SK-N-SH (cell line): ENCODE measurements at regions not wholly inside any gene's neighbourhood (a gene's known extent, or its start where the extent isn't known, plus 50 kb on each side); places are given as distances from the start of the nearest gene placed in this dataset.

ENCODE experiments used
- CTCF ChIA-PET: fragments of 300-600, 350-600 bp; formaldehyde crosslinking; extraction: SDS; loops from one replicate; lab custom pipeline; 2021; lab: Yijun Ruan, JAX
- POLR2A ChIA-PET: fragments of 350-600 bp; sonication (Branson Sonifier 250); formaldehyde crosslinking; extraction: SDS; loops from one replicate; lab custom pipeline; 2020; ENCODE audit warnings: antibody characterized with exemption, inconsistent platforms; lab: Yijun Ruan, JAX
- DNase-seq: peaks from one replicate; pipeline ENCODE4 v3.0.0; 2012
- H2AFZ ChIP-seq: fragments of 200-600 bp; sonication (generic); 2 replicates; pipeline ENCODE4 v1.8.1; 2016; ENCODE audit warnings: antibody characterized with exemption, mild to moderate bottlenecking, low read depth
- H3F3A ChIP-seq: fragments of 200-600 bp; sonication (generic); replicated peaks from 2 replicates; pipeline ENCODE3; 2016; ENCODE audit warnings: antibody characterized with exemption, mild to moderate bottlenecking; ENCODE audit not compliant: insufficient read depth
- H3K27ac ChIP-seq, 2 experiments: fragments of 200-500 bp in 1 of 2; fragments of 200-600 bp in 1 of 2; sonication (Bioruptor generic) in 1 of 2; sonication (generic), shearing (Covaris generic) in 1 of 2; 2 replicates each; pipeline versions ENCODE4 v1.5.1 to v1.6.1; 2014 to 2016; ENCODE audit warnings: low read depth in 2 of 2, inconsistent platforms in 1 of 2, low read length in 1 of 2, mild to moderate bottlenecking in 1 of 2, mixed read lengths in 1 of 2
- H3K27me3 ChIP-seq: fragments of 200-600 bp; sonication (generic), shearing (Covaris generic); 2 replicates; pipeline ENCODE4 v1.6.1; 2016; ENCODE audit warnings: mixed run types; ENCODE audit not compliant: insufficient read depth
- H3K36me3 ChIP-seq, 2 experiments: fragments of 200-500 bp in 1 of 2; fragments of 200-600 bp in 1 of 2; sonication (Bioruptor generic) in 1 of 2; sonication (generic) in 1 of 2; replicated peaks in 1 of 2; 2 replicates each; pipeline versions ENCODE3 to v1.5.1; 2014 to 2016; ENCODE audit warnings: low read length in 1 of 2, mild to moderate bottlenecking in 1 of 2; ENCODE audit not compliant: insufficient read depth in 2 of 2, control insufficient read depth in 1 of 2
- H3K4me1 ChIP-seq, 2 experiments: fragments of 200-500 bp in 1 of 2; fragments of 200-600 bp in 1 of 2; sonication (Bioruptor generic) in 1 of 2; sonication (generic), shearing (Covaris generic) in 1 of 2; 2 replicates each; pipeline versions ENCODE4 v1.5.1 to v1.6.1; 2014 to 2016; ENCODE audit warnings: low read depth in 1 of 2, low read length in 1 of 2, mixed run types in 1 of 2; ENCODE audit not compliant: insufficient read depth in 2 of 2, control insufficient read depth in 1 of 2
- H3K4me2 ChIP-seq: fragments of 200-600 bp; sonication (generic), shearing (Covaris generic); 2 replicates; pipeline ENCODE4 v1.6.1; 2017; ENCODE audit warnings: mixed run types
- H3K4me3 ChIP-seq, 2 experiments: fragments of 200-500 bp in 1 of 2; fragments of 200-600 bp in 1 of 2; sonication (Bioruptor generic) in 1 of 2; sonication (generic), shearing (Covaris generic) in 1 of 2; 2 replicates each; pipeline versions ENCODE4 v1.5.1 to v1.8.1; 2014 to 2016; ENCODE audit warnings: low read depth in 2 of 2, inconsistent platforms in 1 of 2, low read length in 1 of 2, mild to moderate bottlenecking in 1 of 2, mixed read lengths in 1 of 2, moderate library complexity in 1 of 2
- H3K79me2 ChIP-seq: fragments of 200-600 bp; sonication (generic); 2 replicates; pipeline ENCODE4 v1.8.1; 2017; ENCODE audit warnings: mild to moderate bottlenecking; ENCODE audit not compliant: insufficient read depth
- H3K9ac ChIP-seq: fragments of 200-600 bp; sonication (generic); 2 replicates; pipeline ENCODE4 v1.6.1; 2017; ENCODE audit warnings: mixed run types
- H3K9me2 ChIP-seq: fragments of 200-600 bp; sonication (generic); 2 replicates; pipeline ENCODE4 v1.6.1; 2017; ENCODE audit warnings: mixed run types
- H3K9me3 ChIP-seq: fragments of 200-600 bp; sonication (generic); 2 replicates; pipeline ENCODE4 v1.6.1; 2017; ENCODE audit warnings: mixed run types, mild to moderate bottlenecking, moderate library complexity
- H4K20me1 ChIP-seq: fragments of 200-600 bp; sonication (generic); 2 replicates; pipeline ENCODE4 v1.6.1; 2017; ENCODE audit warnings: mild to moderate bottlenecking, mixed run types; ENCODE audit not compliant: insufficient read depth
- CHD2 ChIP-seq: fragments of 150-350 bp; IDR thresholded peaks from 2 replicates; pipeline ENCODE4 v1.6.1; 2018; ENCODE audit warnings: low read length; ENCODE audit not compliant: partially characterized antibody
- ELF1 ChIP-seq: IDR thresholded peaks from 2 replicates; pipeline ENCODE4 v1.4.0; 2012
- EP300 ChIP-seq, 2 experiments: IDR thresholded peaks; 2 replicates each; pipeline versions ENCODE4 v1.4.0 to v1.6.1; 2012; ENCODE audit warnings: borderline replicate concordance in 1 of 2, low read depth in 1 of 2, low read length in 1 of 2
- EZH2phosphoT487 ChIP-seq: fragments of 200-600 bp; sonication (generic); IDR thresholded peaks from 2 replicates; pipeline ENCODE4 v1.6.1; 2017; ENCODE audit warnings: low read depth, mixed run types, mild to moderate bottlenecking, antibody characterized with exemption, moderate library complexity, borderline replicate concordance
- FOSL2 ChIP-seq: IDR thresholded peaks from 2 replicates; pipeline ENCODE4 v1.4.0; 2012; ENCODE audit warnings: low read depth, mild to moderate bottlenecking, moderate library complexity, borderline replicate concordance
- GABPA ChIP-seq: IDR thresholded peaks from 2 replicates; pipeline ENCODE4 v1.4.0; 2012; ENCODE audit warnings: low read depth, mild to moderate bottlenecking
- GATA2 ChIP-seq: sonication (generic); formaldehyde crosslinking; IDR thresholded peaks from 2 replicates; pipeline ENCODE4 v1.5.0; 2020; ENCODE audit warnings: mild to moderate bottlenecking, missing genetic modification reagents
- IRF3 ChIP-seq: fragments of 150-350 bp; IDR thresholded peaks from 2 replicates; pipeline ENCODE4 v1.6.1; 2016; ENCODE audit warnings: mild to moderate bottlenecking, low read depth, low read length
- JUND ChIP-seq: IDR thresholded peaks from 2 replicates; pipeline ENCODE4 v1.4.0; 2012
- MXI1 ChIP-seq: IDR thresholded peaks from 2 replicates; pipeline ENCODE4 v1.6.1; 2012; ENCODE audit warnings: mild to moderate bottlenecking, low read depth, low read length, improper control_type of control experiment
- PBX3 ChIP-seq: IDR thresholded peaks from 2 replicates; pipeline ENCODE4; 2012
- RCOR1 ChIP-seq: fragments of 150-350 bp; IDR thresholded peaks from 2 replicates; pipeline ENCODE4 v1.6.1; 2017; ENCODE audit warnings: antibody characterized with exemption, low read length
- REST ChIP-seq: IDR thresholded peaks from 2 replicates; pipeline ENCODE4 v1.6.1; 2012; ENCODE audit warnings: mild to moderate bottlenecking, low read depth, low read length, moderate library complexity
- RXRA ChIP-seq: IDR thresholded peaks from 2 replicates; pipeline ENCODE4 v1.4.0; 2012; ENCODE audit warnings: low read depth, mild to moderate bottlenecking, borderline replicate concordance
- SIN3A ChIP-seq: IDR thresholded peaks from 2 replicates; pipeline ENCODE4 v1.6.1; 2012; ENCODE audit warnings: low read depth, mild to moderate bottlenecking, low read length, moderate library complexity, borderline replicate concordance
- SMC3 ChIP-seq: IDR thresholded peaks from 2 replicates; pipeline ENCODE4 v1.6.1; 2012; ENCODE audit warnings: low read depth, low read length, improper control_type of control experiment
- TAF1 ChIP-seq: IDR thresholded peaks from 2 replicates; pipeline ENCODE4 v1.6.1; 2012; ENCODE audit warnings: low read depth, mild to moderate bottlenecking, low read length, moderate library complexity, borderline replicate concordance
- ZBTB33 ChIP-seq: IDR thresholded peaks from 2 replicates; pipeline ENCODE4 v1.4.0; 2012; ENCODE audit warnings: low read depth, borderline replicate concordance
- WGBS: methylation state at CpG from one replicate; pipeline ENCODE4 v1.1.6; 2017; ENCODE audit warnings: low lambda C conversion rate; 5-methylcytosine and 5-hydroxymethylcytosine counted together
- TF ChIP-seq, protein P1 (sequence below): fragments of 200-600 bp; sonication (generic); IDR thresholded peaks from 2 replicates; pipeline ENCODE4 v1.6.1; 2017; ENCODE audit warnings: antibody characterized with exemption, mild to moderate bottlenecking, moderate library complexity

GRCh38 chr1:242890192-242890741 lies 364.8 kb downstream of the CEP170 start:
- CTCF ChIA-PET, result no interaction called here
- no peaks in the 10 kb centered on the region for H3K9me3 ChIP-seq
- no peak overlapping the region for H2AFZ ChIP-seq
- no peak for DNase-seq
- H3K27ac ChIP-seq, result no peak overlapping the region
- no peaks in the 10 kb centered on the region for H3F3A ChIP-seq
- H3K4me3 ChIP-seq, result no peak overlapping the region
- no peaks in the 10 kb centered on the region for H4K20me1 ChIP-seq
- no peaks in the 10 kb centered on the region for H3K36me3 ChIP-seq
- no peaks in the 10 kb centered on the region for H3K27me3 ChIP-seq
- 66% methylated on average over 14 of the region's 42 CpGs for WGBS
- POLR2A ChIA-PET, result no interaction called here
- TF ChIP-seq TAF1 (no peak), FOSL2 (no peak), SIN3A (no peak), RCOR1 (no peak), GATA2 (CRISPR knock-in tag) (no peak), GABPA (no peak), ELF1 (no peak), SMC3 (no peak), RXRA (no peak), ZBTB33 (no peak), PBX3 (no peak), MXI1 (no peak), EP300 (IDR thresholded peaks at IDR 0.05; ENCODE audit: borderline replicate concordance in 1 of 2, low read depth in 1 of 2, low read length in 1 of 2) (no peak), IRF3 (no peak), CHD2 (no peak), REST (no peak), EZH2phosphoT487 (no peak), JUND (no peak)
- TF ChIP-seq, protein P1, sequence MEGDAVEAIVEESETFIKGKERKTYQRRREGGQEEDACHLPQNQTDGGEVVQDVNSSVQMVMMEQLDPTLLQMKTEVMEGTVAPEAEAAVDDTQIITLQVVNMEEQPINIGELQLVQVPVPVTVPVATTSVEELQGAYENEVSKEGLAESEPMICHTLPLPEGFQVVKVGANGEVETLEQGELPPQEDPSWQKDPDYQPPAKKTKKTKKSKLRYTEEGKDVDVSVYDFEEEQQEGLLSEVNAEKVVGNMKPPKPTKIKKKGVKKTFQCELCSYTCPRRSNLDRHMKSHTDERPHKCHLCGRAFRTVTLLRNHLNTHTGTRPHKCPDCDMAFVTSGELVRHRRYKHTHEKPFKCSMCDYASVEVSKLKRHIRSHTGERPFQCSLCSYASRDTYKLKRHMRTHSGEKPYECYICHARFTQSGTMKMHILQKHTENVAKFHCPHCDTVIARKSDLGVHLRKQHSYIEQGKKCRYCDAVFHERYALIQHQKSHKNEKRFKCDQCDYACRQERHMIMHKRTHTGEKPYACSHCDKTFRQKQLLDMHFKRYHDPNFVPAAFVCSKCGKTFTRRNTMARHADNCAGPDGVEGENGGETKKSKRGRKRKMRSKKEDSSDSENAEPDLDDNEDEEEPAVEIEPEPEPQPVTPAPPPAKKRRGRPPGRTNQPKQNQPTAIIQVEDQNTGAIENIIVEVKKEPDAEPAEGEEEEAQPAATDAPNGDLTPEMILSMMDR, result no peak
- no peak overlapping the region for H3K9ac ChIP-seq
- H3K9me2 ChIP-seq, result no peaks in the 10 kb centered on the region
- no peaks in the 10 kb centered on the region for H3K79me2 ChIP-seq
- no peaks in the 10 kb centered on the region for H3K4me1 ChIP-seq
- H3K4me2 ChIP-seq, result no peak overlapping the region
